HG02884 (cell line): ENCODE measurements at regions not wholly inside any gene's neighbourhood (a gene's known extent, or its start where the extent isn't known, plus 50 kb on each side); places are given as distances from the start of the nearest gene placed in this dataset.
"Not testable (repeated sequence)": the region's sequence is repeated elsewhere in the genome, so short reads cannot be mapped to it uniquely, and the experiment has no call there.

ENCODE experiments used
- ATAC-seq: cut with Tn5 transposase; IDR thresholded peaks from one replicate; pipeline ENCODE4 v1.9.1; 2021; ENCODE audit warnings: mild to moderate bottlenecking, moderate library complexity; ENCODE audit not compliant: unreplicated experiment

DNA sequence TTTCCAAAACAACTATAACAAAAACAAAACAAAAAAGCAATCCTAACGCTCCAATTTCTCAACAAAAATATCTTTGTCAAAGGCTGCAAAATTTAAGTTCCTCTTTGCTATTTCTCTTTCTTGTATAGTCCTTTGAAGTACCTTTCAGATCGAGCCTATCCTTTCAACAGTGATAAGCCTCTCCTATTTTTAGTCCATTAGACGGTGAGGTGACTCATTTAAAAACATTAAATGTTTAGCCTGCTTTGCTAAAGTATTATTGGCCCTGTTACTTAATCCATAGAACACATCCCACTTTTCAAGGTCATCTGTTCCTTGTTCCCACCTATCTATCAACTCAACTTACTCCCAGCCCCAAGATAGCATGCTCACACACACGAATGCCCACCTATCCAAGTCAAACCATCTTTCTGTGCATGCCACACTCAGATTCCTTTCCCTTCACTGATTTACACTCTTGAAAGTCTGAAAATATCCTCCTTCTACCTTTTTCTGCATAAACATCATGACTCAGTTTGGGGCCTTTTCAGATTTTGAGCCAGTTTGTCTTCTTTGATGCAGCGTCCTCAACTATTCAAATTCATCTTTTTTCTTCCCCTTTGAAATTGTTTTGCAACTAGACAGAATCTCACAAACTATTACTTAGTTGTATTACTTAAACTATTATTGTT lies 224.9 kb upstream of the TMEM229A start:
- peak; percentile 81 for ATAC-seq

DNA sequence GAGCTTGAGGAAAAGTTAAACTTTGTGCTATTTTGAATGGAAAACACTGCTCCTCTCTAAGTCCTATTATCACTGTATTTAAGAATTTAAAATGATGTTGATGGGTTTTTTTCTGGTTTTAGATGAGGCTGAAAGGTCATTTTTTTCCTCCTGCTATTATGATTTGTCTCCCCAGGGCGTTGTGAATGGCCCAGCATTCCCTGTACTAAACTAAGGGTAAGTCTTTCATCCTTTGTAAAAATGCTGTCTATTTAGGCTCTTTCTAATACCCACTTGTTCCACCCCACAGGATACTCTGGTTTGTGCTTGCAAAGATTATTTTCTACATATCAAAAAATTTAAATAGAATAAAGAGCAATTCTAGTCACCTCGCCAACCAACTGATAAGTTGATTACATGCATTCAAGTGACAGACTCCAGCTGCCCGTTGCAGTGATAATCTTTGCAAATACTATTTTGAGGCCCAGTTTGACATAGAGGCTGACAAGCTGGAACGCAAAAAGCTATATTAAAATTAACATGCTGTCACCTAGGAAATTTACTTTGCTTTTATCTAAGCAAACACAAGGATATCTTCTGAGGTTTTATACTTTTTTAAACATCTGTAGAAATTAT lies 222.3 kb upstream of the TMEM229A start:
- ATAC-seq, result no peak

DNA sequence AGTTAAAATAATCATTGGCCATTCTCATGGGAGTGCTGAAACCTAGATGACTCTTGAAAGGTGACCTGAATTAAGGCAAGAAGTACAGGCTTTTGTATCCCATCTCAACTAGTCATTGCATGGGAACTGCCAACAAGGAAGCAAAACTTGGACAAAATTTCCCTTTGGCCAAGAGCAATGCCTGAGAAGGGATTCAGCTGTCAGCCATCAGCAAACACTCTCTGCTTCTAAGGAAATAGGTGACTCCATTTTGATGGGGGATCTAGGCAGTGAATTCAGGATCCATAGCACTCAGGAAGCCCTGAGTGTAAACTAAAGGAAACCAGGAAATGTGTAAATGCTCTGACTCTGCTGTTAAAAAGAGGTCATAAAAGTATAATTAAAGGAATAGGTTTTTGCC lies 221.5 kb upstream of the TMEM229A start:
- ATAC-seq, result no peak

DNA sequence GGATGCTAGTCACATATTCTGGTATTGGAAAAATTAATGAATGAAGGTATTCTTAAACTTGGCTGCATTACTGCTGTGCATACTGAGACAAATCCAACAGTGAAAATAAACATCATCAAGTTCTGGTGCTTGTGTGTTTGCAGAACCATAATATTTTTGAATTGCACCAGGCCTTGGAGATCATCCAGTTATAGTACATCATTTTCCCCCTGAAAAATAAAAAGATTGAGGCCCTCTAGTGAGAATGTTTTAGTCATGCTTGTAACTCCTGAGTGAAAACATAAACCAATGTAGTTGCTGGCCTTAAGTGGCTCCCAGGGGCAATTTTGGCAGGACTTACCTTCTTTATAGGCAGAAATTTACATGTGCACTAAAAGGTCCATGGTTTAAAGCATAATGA lies 218.8 kb upstream of the TMEM229A start:
- ATAC-seq, result no peak

DNA sequence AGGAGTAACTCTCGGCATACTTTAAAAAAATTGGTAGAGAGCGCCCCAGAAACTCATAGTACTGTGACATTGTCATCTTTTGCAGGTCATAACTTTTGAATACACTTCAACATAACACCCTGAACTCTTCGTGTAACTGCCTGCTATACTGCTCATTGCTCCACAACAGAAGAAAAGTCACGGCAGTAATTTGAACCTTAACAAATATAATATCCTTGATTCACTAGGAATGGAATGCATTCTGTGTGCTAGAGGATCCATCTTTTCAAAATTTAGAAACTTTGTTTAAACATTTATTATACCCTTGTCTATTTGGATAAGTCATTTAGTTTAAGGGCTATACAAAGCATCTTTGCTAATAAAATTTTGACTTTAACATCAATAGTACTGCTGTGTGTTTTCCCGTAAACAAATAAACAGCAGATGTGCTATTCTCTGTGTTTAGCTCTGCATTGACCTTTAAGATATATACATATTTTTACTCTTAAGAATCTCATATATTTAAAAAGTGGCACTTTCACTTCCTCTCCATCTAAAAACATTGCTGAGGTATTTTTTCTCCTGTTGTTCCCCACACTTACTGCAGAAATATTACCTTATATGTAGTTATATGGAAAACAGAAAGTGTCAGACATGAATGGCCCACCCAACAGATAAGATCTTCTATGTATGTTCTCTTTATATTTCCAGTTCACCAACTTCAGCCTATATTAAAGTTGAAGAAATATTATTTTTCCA lies 217.6 kb upstream of the TMEM229A start:
- peak; percentile 29 for ATAC-seq

DNA sequence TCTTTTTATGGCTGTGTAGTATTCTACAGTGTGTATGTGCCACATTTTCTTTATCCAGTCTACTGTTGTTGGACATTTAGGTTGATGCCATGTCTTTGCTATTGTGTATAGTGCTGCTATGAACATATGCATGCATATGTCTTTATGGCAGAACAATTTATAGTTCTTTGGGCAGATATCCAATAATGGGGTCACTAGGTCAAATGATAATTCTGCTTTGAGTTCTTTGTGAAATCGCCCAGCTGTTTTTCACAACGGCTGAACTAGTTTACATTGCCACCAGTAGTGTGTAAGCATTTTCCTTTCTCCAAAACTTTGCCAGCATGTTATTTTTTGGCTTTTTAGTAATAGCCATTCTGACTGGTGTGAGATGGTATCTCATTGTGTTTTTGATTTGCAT lies 214.8 kb upstream of the TMEM229A start:
- ATAC-seq, result no peak

DNA sequence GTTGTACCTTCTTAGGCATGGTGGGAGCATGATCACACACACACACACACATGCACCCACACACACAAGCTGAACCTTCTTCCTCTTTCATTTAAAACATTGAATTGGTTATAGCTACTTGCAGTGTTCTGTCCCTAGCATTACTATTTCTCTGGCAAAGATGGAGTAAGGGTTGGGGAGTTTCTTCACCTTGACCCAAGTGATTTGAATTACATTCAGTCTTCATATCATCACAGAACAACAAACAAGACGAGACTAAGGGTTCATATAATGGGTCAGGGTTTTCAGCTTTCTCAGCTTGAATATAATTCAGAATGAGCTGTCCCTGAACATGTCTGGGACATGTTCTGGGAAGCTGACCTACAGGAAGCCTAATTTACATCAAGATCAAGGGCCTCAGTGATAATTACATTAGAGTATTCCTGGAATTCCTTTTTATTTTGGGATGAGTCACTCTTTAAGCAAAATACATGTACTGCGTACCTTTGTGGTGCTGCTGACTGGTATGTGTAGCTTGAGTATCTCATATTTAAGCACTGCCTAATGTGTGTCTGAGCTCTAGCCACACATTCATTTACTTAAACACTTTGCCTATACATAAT lies 213.5 kb upstream of the TMEM229A start:
- no peak for ATAC-seq

DNA sequence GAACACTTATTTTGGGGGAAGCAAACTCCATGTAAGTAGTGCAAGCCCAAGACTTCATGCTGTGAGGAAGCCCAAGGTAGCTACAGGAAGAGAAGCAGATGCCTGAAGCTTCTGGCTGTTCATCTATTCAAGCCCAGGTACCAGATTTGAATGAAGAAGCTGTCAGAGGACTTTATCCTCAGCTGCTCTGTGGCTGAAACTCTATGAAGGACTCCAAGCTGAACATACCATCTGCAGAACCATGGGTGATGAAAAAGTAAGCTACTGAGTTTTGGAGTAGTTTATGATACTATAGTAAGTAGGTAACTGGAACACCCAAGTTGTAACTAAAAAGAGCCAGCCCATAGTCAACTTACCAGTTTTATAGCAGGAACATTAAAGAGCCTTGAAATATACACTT lies 211.6 kb upstream of the TMEM229A start:
- ATAC-seq, result not testable (repeated sequence)

DNA sequence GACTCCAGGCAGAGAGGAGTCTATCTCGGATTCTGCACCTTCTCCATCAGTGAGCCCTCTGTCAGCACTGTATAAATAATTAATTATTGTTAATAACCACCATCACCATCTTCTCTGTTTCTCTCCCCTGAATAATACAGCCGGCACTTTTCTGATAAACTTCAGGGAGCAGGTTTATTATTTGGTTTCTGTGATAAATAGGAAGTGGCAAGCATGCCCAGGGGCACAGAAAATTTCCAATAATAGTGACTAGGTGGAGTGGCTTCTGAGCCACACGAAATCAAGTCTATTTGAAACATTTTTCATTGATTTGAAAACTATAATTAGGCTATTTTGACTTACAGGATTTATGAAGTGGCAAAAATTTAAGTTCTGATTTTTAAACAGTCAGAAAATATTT lies 186.8 kb upstream of the TMEM229A start:
- ATAC-seq, result no peak

DNA sequence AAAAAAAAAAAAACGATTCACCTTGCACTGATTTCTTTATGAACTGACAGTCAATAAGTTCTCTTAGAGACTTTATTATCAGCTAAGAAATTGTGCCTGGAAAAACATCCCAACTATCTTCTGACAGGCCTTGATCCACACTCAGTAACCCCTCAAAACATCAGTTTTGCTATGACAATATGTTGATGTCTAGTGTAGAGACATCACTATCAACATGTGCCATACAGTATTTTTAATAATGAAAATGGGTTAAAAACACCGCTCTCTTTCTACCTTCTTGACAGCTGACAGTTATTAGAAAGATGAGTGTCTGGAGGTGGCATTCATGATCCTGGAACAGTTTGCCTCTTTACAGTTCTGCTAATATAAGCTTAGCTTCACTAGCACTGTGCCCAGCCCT lies 175.8 kb upstream of the TMEM229A start:
- ATAC-seq, result no peak

DNA sequence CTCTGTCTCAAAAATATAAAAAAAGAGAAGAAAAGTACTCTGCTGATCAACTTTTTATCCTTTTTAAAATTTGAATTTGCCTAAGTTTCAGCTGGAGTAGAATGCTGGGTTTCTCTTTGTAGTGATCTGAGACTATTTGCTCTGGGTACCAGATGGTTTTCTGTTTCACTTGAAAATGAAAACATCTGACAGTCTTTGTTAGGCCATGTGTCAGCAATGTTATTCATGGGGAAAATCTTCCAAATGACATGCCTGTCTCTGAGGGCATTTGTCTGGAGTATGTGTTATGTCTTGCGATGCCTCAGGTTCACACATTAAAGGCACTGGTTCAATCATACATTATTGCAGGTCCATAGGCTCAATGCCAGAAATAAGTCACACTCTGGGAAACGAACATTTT lies 175.3 kb upstream of the TMEM229A start:
- no peak for ATAC-seq

DNA sequence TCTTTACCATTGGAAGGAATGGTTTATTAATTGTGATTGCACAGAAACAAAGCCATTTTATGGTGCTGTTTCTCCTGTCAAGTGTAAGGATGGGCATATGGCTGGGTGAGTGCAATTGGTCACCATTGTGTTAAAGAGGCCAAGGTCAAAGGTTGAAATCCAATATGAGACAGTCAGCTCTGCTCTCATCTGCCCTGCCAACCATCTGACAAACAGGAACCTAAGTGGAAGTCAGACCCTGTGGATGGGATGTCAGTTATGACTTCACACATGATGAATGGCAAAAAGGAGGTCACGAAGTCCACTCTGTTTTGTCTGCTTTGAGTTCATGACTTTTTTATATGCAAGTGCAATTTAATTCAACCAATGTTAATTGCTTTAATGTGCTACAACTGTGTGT lies 172.7 kb upstream of the TMEM229A start:
- ATAC-seq, result no peak

DNA sequence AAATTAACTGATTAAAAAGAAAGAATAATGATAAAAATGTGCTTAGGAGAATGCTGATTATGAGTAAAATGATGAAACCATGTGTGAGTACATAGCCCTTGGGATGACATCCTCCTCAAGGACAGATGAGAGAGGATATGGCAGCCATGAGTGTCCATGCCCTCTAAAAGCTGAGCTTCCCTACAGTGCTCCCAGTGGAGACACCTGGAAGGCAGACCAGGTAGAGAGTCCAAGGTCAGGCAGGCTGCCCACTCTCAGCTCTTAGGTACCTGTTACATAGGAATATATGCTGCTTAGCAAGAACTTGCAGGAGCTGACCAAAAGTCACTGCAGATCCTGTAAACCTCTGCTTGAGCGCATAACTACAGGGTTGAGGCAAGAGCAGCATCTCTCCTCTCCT lies 169.7 kb upstream of the TMEM229A start:
- no peak for ATAC-seq

DNA sequence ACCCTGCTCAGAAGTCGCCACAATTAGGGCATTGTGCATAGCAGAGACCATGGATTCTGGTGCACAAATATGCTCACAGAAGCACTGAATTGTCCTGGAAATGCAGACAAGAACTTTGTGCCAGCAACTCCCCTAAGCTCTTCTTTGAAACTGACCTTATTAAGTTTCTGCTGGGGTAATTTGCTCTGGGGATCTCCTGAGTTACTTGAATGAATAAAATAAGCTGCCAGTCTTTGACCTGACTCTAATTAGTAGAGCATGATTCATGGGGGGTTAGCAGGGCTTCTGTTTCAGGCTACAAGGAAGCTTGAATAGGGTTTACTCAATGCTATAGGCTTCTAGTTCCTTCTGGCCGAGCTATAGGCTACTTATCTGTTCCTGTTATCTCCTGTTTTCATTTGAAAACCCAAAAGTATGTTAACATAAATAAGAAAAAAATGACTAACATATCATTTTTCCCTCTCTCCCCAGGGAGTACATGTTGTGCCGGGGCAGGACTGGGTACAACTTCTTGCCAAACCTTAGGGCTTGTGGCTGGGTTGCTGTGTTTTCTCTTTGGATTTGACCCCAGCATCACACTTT lies 169.0 kb upstream of the TMEM229A start:
- ATAC-seq, result no peak

DNA sequence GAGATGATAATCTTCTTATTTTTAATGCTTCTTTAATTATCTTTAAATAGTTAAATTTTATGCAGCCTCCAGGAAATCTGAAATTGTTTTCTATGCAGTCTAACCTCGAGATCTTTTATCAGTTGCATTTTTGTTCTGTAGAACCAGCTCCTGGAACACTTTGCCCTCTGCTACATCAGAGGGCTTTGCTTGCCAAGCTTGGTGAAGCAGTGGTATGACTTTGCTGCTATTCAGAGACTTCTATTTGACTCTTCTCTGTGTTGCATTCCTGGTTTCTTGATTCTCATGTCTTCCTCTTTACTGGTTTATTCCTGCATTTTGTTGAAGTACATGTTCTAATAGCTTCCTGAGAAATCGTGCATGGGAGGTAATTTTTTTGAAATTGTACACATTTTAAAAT lies 163.7 kb upstream of the TMEM229A start:
- no peak for ATAC-seq

DNA sequence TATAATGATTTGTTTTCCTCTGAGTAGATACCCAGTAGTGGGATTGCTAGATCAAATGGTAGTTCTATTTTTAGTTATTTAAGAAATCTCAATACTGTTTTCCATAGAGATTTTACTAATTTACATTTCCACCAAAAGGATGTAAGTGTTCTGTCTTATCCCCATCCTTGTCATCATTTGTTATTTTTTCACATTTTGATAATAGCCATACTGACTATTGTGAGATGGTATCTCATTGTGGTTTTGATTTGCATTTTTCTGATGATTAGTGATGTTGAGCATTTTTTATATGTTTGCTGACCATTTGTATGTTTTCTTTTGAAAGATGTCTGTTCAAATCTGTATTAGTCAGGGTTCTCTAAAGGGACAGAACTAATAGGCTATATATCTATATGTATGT lies 160.0 kb upstream of the TMEM229A start:
- ATAC-seq, result no peak

DNA sequence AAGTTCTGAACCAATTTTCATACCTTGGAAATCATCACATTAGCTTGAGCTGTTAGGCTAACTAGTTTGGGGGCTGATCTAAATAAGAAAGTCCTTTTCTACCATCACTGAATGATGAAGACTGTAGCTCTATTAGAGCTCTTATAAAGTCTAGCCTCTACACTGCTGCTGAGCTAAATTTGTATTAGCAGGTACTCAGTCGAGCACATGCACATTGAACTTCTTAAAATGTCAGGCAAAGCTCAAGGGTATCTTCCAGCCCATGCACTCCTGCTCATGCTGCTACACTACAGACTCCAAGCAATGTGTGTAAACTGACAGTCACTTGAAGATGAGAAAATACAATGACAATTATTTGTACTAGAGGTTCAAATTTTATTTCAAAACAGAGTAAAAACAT lies 158.8 kb upstream of the TMEM229A start:
- no peak for ATAC-seq

DNA sequence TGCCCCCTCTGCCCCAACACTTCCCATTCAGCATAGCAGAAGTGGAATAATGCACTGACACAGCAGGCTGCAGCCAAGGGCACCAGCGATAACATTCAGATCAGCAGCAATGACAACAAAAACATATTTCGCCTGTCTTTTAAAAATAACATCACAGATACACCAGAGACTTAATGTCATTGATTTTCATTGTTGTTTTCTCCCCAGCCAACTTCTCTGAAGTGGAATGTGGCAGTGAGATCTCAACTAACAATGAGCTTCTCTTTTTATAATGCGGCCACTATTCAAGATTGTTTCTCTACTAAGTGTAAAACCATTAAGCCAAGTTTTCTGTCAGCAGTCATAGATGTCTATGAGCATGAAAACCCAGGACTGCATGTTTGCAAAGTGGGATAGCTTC lies 158.2 kb upstream of the TMEM229A start:
- ATAC-seq, result no peak

DNA sequence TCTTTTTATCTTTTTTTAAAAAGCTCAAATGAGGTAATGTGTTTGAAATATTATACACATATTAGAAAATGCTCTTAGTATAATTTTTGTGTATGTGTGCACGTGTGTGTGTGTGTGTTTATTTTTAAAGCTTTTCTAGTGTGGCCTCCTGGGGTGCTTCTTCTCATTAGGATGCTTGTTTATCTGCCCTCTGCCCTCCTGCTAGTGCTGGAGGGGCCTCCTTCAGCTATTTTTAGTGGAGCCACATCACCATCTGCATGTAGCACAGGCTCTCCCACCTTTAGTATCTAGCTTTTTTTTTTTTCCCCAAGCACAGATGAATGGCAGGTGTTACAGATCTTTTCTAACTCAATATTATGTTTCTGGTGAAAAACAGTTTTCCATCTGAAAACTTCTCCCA lies 155.7 kb upstream of the TMEM229A start:
- no peak for ATAC-seq

DNA sequence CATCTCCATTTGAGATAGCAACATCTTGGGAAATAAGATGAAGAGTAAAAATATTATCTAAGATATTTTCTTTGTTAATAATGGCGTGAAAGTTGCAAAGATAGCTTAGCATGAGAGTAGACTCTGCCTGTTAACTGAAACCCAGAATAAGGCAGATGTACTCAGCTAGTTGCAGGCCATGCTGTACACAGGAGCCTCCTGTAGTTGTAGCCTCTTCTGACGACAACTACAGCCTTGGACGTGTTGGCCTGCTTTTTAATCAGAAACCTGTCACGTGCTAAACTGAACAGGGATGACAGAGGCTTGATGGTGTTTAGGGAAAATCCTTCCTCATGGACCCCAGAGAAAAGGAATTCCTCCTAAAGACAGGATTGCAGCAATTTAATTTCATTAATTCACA lies 155.1 kb upstream of the TMEM229A start:
- ATAC-seq, result no peak

DNA sequence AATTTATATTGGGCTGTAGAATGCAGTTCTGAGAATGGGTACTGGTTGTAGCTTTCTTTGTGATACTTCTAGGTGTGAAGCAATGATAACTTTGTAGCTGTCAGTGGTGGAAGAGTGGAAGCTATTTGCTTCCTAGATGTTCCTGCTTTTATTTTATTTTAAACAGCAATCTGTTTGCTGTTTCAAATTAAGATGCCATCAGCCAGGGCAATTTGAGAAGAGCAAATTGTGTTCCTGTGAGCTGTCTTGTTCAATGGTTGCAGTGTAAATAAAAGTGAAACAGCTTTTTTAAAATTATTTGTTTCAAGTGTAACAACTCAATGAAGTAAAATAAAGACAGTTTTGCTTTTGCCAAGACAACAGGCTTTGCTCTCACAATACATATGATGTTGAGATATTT lies 150.8 kb upstream of the TMEM229A start:
- ATAC-seq, result no peak

DNA sequence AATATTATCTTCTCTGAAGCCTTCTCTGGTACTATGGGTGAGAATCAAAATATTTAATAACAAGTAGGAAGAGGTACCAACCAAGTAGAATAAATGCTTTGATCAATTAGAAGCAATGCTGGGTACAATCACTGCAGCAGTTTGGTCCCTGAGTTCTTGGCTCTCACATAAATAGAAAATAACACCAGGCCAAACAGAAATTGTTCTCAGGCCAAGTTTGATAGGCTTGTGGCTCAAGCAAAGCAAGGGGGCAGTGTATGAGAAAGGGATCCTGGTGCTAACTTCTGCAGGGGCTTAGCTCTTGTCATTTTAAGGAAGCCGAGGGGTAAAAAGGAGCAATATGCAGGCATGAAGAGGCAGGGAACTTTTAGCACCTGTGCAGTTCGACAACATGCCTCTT lies 146.8 kb upstream of the TMEM229A start:
- ATAC-seq, result no peak
